ENCODE measurements at regions not wholly inside any gene's neighbourhood (a gene's known extent, or its start where the extent isn't known, plus 50 kb on each side); places are given as distances from the start of the nearest gene placed in this dataset.

DNA sequence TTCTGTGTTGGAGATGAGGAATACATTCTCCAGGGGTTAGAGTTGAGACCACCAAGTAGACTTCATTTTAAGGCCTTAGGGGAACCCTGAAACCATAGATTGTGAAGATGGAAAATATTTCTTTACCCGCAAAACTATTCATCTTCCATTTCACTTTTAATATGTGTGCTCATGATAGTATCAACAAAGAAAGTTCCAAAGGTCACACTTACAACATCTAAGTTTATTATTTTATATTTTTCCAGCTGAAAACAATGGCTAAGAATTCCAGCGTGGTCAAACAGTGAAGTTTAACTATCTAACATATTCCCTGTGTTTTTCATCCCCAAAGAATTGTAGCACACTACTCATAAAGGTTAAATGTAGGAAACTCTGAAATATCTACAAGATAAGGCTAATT is 214.5 kb upstream of the GIMD1 start:
- WGBS (ENCODE audit: insufficient coverage) = no CpG with 5 or more reads among the region's 2 CpGs
- TF ChIP-seq, protein P1, sequence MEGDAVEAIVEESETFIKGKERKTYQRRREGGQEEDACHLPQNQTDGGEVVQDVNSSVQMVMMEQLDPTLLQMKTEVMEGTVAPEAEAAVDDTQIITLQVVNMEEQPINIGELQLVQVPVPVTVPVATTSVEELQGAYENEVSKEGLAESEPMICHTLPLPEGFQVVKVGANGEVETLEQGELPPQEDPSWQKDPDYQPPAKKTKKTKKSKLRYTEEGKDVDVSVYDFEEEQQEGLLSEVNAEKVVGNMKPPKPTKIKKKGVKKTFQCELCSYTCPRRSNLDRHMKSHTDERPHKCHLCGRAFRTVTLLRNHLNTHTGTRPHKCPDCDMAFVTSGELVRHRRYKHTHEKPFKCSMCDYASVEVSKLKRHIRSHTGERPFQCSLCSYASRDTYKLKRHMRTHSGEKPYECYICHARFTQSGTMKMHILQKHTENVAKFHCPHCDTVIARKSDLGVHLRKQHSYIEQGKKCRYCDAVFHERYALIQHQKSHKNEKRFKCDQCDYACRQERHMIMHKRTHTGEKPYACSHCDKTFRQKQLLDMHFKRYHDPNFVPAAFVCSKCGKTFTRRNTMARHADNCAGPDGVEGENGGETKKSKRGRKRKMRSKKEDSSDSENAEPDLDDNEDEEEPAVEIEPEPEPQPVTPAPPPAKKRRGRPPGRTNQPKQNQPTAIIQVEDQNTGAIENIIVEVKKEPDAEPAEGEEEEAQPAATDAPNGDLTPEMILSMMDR (IDR thresholded peaks at IDR 0.05) = no peak
- no peaks in the 10 kb centered on the region for H4K20me1 ChIP-seq (ENCODE audit: insufficient read depth, low read length)
- intact Hi-C loops (cut with micrococcal nuclease) = no loop called here
- H3K4me3 ChIP-seq (replicated peaks in 1 of 3; ENCODE audit: low read depth in 2 of 3, low read length in 3 of 3) = no peak overlapping the region
- Mint-ChIP-seq H3K27me3 (ENCODE audit: low read depth in 3 of 3) (peaks cover 0 to 1% (median 0%) of the 10 kb centered on the region in 3 donors), H3K36me3 (no peaks in the 10 kb centered on the region), H3K4me3 (no peak overlapping the region), H3K4me1 (no peaks in the 10 kb centered on the region), H3K27ac (no peak overlapping the region), H3K9me3 (no peaks in the 10 kb centered on the region)
- no peak overlapping the region for H3K9ac ChIP-seq (ENCODE audit: insufficient read depth, low read length, poor library complexity, severe bottlenecking)
- H3K27ac ChIP-seq (ENCODE audit: low read depth in 1 of 2, low read length in 2 of 2) = no peak overlapping the region
- no peaks in the 10 kb centered on the region for H3K9me3 ChIP-seq (replicated peaks in 1 of 2; ENCODE audit: control insufficient read depth in 1 of 2, insufficient read depth in 1 of 2, low read length in 2 of 2)
- DNase-seq = no peak
- no peak overlapping the region for H2AFZ ChIP-seq (ENCODE audit: insufficient read depth, low read depth, low read length, poor library complexity, severe bottlenecking)
- no peaks in the 10 kb centered on the region for H3K4me1 ChIP-seq (ENCODE audit: control insufficient read depth in 1 of 2, insufficient read depth in 2 of 2, low read length in 2 of 2)
- H3K4me2 ChIP-seq (replicated peaks; ENCODE audit: extremely low read depth, low read length, poor library complexity, severe bottlenecking) = no peak overlapping the region
- H3K27me3 ChIP-seq (ENCODE audit: control insufficient read depth in 2 of 2, insufficient read depth in 2 of 2, low read length in 2 of 2) = no peaks in the 10 kb centered on the region
- H3K79me2 ChIP-seq (ENCODE audit: insufficient read depth, low read length) = no peaks in the 10 kb centered on the region
- H3K36me3 ChIP-seq (replicated peaks in 1 of 2; ENCODE audit: control insufficient read depth in 1 of 2, insufficient read depth in 2 of 2, low read length in 2 of 2) = no peaks in the 10 kb centered on the region

DNA sequence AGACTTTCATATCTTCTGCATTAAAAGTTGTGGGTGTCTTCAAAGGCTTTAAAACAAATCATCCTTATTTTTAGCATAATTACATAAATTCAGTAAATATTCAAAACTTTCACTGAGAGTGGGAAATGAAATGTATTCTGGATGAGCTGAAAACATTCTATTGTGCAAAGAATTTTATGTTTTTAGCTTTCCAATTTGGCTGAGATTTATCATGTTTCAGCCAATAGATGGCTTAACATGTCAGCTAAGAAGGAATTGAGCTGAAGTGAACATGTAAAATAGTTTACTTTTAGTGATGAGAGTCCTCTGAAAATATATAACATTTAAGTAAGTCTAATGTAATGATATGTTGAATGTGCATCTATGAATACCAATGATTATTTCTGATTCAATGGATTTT is 213.5 kb upstream of the GIMD1 start:
- no peaks in the 10 kb centered on the region for H4K20me1 ChIP-seq (ENCODE audit: insufficient read depth, low read length)
- Mint-ChIP-seq H3K4me3 (no peak overlapping the region), H3K27me3 (ENCODE audit: low read depth in 3 of 3) (peaks cover 0 to 1% (median 0%) of the 10 kb centered on the region in 3 donors), H3K36me3 (no peaks in the 10 kb centered on the region), H3K27ac (no peak overlapping the region), H3K9me3 (no peaks in the 10 kb centered on the region), H3K4me1 (no peaks in the 10 kb centered on the region)
- no peak overlapping the region for H3K27ac ChIP-seq (ENCODE audit: low read depth in 1 of 2, low read length in 2 of 2)
- intact Hi-C loops (cut with micrococcal nuclease) = no loop called here
- no peaks in the 10 kb centered on the region for H3K4me1 ChIP-seq (ENCODE audit: control insufficient read depth in 1 of 2, insufficient read depth in 2 of 2, low read length in 2 of 2)
- no peaks in the 10 kb centered on the region for H3K27me3 ChIP-seq (ENCODE audit: control insufficient read depth in 2 of 2, insufficient read depth in 2 of 2, low read length in 2 of 2)
- no peak overlapping the region for H2AFZ ChIP-seq (ENCODE audit: insufficient read depth, low read depth, low read length, poor library complexity, severe bottlenecking)
- TF ChIP-seq, protein P1 (IDR thresholded peaks at IDR 0.05) = no peak
- no peak overlapping the region for H3K4me2 ChIP-seq (replicated peaks; ENCODE audit: extremely low read depth, low read length, poor library complexity, severe bottlenecking)
- H3K4me3 ChIP-seq (replicated peaks in 1 of 3; ENCODE audit: low read depth in 2 of 3, low read length in 3 of 3) = no peak overlapping the region
- H3K9ac ChIP-seq (ENCODE audit: insufficient read depth, low read length, poor library complexity, severe bottlenecking) = no peak overlapping the region
- no peaks in the 10 kb centered on the region for H3K79me2 ChIP-seq (ENCODE audit: insufficient read depth, low read length)
- no peaks in the 10 kb centered on the region for H3K36me3 ChIP-seq (replicated peaks in 1 of 2; ENCODE audit: control insufficient read depth in 1 of 2, insufficient read depth in 2 of 2, low read length in 2 of 2)
- no peak for DNase-seq
- no peaks in the 10 kb centered on the region for H3K9me3 ChIP-seq (replicated peaks in 1 of 2; ENCODE audit: control insufficient read depth in 1 of 2, insufficient read depth in 1 of 2, low read length in 2 of 2)
